Stimulated activated CD4-positive, alpha-beta T cell treated with anti-CD3 and anti-CD28 coated beads, TNF-alpha, amount 100 ng/mL, for 24 hours (primary cell): ENCODE measurements at regions not wholly inside any gene's neighbourhood (a gene's known extent, or its start where the extent isn't known, plus 50 kb on each side); places are given as distances from the start of the nearest gene placed in this dataset.

ENCODE experiments used
- DNase-seq, 3 experiments: peaks; one replicate each; pipeline ENCODE4 v3.0.0-alpha.2; 2020; ENCODE audit warnings: low read depth in 3 of 3

DNA sequence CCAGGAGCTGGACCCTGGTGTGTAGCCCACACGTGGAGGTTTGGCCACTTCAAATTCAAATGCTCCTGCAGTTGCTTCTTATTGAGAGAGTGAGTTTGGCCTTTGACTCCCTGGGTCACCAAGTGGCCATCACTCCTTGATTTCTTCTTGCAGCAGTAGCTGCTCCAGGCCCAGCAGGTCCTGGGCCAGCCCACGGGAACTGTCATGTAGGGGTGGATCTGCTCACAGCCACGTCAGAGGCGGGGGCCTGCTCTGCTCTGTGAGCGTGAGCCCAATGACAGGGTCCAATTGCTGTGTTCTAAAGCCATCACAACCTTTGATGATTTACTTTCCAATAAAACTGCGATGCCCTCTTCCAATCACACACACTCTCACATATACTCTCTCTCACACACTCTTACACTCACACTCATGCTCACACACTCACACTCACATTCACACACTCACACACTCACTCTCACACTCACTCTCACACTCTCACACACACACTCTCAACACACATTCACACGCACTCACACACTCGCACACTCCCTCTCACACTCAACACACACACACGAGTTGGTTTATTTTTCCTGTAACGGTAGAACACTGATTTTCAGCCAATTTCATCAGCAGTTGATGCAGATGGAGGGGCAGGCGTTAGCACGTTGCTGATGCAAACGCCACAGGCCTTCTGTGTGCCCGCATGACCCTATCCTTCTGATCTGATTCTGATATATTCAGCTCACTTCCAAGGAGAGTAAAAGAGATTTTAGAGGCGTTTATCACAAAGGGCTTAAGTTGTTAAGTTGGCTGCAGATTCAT, 210.7 kb upstream of the PPP2R2D start:
- DNase-seq, result no peak

DNA sequence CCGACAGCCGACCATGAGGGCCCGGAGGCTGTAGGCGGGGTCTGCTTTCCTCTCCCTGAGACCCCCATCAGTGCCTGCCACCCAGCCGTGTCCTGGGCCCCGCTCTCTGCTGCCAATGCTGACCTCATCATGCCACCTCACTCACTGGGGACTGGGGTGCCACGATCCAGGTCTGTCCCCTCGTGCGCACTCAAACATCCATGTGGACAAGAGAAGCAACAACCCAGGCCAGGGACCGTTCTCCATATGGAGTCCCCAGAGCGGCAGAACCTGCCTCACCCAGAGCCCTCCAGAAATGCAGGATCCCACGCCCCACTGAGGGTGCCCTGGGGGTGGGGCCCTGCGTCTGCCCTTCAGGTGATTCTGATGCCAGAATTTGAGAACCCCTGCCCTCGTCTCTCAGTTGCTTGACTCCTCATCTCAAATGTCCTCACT, 210.0 kb upstream of the PPP2R2D start:
- no peak for DNase-seq

DNA sequence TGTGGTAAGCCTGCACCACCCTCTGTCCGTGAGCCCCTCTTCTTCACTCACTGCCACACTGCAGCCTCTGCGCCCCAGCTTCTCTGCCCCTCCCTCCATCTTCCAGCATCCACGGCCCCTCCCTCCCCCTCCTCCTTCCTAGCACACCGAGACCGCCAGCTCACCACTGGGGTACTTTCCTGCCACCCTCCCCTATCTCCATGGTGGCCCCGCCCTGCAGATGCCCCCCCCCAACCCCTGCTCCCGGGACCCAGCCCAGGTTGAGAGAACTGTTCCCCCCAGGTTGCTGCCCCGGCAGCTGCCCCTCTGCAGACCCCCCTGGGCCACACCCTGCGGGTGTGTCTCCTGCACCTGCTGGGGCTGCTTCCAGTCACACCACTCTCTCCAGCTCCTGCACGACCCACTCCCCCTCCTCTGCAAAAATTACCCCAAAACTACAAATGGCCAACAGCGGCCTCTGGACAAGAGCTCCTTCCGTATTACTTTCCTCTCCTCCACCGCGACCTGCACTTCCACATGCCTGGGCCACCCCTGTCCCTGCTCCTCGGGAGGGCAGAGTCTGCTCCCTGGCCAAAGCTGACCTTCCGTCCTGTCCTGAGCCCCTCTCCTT, 209.2 kb upstream of the PPP2R2D start:
- DNase-seq, result no peak

DNA sequence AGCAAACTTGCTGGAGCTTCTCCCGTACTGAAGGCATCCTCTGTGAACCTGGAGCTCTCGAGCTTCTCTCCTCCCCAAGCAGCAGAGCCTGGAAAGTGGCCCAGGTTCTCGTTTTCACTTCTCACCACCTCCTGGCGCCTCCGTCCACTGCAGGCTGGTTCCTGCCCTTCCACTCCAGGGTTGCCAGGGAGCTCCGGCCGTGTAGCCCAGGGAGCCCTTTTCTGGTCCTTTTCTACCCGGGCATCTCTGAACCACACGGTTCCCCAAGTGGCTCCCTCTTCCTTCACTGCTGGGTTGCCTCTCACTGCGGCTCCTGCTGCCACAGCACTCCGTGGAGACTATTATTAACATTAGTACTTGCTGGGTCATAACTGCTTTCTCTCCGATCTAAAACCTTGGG, 208.6 kb upstream of the PPP2R2D start:
- DNase-seq, result no peak

DNA sequence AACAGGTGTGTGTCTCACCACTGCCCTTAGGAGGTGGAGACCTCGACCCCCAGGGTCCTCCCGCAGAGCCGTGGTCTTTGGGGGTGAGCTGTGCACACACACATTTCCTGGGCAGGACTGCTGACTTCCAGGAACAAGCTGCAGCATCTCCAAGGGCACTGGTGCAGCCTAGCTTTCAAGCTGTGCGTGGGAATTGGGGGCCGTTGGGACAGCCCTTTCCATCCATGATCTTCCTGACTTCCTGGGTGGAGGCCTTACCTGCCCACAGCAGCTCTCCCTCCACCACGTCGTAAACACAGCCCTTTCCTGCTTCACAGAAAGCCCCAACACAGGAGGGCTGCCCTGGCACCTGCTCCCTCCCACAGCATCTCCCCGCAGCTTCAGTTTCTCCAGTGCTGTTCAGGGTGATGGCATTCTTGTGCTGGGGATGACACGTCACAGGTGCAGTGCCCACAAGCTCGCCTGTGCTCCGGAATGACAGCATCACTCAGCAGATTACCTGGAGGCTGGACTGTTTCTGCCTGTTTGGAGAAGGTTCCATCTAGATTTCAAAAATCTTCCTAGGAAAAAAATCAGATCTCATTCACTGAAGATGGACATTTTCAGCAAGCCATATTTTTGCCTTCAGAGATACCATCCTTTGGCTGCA, 208.0 kb upstream of the PPP2R2D start:
- DNase-seq, result no peak

DNA sequence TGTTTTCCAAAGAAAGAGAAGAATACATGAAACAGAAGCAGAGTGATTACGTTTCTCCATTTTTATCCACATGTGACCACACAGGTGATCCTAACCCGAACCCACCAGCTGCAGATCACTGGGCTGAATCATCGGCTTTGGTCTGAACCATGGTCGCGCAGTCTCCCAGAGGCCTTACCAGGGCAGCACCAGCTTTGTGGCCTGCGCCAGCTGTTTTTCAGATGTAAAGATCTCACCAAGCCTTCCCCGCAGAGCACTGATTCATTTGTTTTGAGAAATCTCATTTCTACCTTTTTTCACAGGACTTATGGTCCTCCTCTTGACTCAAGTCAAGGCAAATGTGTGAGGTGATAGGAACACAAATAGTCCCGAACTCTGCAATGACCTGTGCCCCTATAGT, 207.0 kb upstream of the PPP2R2D start:
- DNase-seq, result no peak

DNA sequence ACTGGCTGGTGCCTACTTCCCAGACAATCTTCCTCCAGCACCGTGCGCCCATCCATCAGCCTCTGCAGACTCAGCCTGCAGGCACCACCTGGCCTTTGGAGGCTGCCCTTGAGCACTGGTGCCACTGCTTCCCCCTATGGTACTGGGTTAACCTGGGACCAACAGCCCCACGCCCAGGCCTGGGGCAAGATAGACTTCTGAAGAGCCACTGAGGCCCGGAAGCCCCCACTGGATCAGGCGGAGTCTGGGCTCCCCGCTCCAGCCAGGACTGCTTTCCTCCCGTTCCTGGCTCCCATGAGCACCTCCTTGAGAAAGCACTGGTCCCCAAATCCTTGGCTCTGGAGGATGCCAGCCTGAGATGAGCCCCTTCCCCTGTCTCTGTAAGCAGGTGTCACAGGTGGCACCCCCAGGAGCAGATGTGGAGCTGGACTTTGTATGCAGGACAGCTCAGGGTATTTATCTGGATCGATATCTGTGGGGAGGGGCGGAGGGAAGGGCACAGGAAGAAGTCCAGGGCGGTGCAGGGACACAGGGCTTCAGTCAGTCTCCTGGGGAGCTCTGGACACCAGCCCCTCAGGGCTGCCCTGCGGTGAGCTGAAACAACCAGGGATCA, 206.5 kb upstream of the PPP2R2D start:
- no peak for DNase-seq

DNA sequence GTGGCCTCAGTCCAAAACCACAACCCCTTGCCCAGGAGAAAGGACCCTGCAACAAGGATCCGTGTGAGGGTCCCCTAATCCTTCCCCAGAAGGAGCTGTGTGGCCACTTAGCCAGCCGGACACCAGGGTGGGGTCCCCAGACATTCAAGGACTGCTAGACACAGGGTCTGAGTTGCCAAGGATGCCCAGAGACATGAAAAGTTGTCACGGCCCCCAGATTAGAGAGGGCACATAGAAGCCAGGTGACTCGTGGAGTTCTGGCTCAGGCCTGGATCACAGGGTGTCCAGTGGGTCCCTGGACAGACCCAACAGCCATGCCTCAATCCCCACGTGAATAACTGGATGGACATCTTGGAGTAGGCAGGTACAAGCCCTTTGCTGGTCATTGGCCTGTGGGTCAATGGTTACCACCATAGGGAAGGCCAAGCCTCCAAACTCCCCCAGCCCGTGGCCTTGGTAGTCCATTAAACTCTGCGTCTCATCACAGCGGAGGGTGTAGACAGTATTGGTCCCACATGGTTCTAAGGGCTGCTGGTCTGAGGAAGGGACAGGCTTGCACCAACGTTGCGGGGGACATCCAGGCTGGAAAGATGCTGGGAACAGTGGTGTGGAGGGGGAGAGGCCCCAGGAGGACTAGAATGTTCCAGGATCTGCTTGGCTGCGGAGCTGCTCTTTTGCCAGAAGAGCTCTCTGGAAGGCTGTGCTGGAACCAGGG, 205.9 kb upstream of the PPP2R2D start:
- DNase-seq, result no peak

DNA sequence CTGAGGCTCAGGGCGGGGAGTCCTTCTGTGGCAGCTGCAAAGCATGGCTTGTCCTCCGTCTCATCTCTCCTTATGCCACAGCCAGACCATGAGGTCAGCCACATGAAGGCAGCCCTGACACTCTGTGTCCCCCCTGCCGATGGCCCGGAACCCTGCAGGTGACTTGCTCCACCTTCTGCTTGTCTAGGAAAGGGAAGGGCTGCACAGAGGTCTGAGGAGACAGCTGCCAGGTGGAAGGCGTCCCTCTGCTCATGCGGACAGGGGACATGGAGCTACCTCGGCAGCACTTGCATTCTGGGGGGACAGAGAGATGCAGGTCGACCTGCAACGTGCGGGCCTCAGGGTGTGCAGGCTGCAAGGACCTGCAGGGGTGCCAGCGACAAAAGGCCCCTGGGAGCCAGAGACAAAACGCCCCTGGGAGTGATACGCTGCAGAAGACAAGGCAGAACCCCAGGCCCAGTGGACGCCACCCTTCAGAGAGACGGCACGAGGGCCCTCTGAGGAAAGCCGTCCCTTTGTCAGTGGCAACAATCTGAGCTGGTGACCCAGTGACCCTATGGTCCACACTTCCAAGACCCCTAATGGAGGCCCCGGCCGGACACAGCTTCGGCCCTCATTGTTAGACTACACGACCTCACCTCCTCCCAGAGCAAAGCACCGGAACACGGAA, 205.2 kb upstream of the PPP2R2D start:
- DNase-seq, result no peak

DNA sequence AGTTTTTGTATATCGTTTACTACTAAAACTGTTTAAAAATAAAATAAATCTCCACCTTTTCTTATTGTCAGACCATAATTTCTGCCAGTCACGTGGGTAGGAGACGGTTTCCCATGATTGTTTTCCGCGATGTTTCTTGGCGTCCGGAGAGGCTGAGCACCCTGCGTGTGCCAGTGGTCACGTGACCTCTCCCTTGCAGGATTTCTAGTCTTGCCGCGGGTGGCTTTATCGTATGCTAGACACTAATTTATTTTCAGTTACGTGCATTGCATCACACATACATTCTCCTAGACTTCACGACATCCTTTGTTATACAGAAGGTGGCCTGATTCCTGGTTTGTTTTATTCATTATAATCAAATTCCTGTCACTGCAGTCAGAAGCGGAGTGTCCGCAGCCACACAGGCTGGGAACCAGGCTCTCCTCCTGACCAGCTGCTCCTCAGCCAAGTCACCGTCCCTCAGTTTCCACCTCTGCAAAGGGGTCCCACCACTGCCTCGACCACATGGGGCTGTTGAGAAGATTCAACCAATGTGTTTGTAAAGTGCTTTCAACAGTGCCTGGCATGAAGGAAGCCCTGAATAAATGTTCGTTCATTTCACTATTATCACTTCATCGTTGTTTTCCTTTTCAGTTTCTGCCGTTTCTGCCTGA, 203.2 kb upstream of the PPP2R2D start:
- DNase-seq, result no peak

DNA sequence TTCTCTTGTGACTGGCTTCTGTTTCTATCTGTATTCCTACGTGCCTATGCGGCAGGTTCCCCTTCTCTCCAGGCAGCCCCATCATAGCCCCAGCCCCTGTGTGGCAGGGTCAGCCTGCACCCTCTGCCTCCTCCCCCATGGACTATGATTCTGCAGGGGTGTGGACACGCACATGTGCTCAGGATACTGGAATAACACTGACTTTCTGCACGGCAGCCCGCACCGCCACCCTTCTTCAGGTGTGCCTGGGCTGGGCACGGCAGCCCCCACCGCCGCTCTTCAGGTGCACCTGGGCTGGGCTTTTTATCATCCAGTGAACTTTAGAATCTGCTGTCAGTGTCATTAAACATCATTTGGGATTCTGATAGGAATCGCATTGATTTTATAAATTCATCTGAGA, 202.6 kb upstream of the PPP2R2D start:
- no peak for DNase-seq

DNA sequence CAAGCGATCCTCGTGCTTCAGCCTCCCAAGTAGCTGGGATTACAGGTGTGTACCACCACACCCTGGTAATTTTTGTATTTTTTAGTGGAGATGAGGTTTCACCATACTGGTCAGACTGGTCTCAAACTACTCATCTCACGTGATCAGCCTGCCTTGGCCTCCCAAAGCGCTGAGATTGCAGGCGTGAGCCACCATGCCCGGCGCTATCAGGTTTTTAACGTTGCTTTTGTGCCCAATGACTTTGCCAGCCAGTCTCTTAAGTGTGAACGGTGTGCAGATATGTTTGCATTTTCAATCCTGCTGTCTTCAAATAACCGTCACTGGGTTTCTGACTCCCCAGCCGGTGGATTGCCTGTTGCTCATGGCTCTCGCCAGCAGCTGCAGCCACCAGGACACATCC, 201.8 kb upstream of the PPP2R2D start:
- no peak for DNase-seq

DNA sequence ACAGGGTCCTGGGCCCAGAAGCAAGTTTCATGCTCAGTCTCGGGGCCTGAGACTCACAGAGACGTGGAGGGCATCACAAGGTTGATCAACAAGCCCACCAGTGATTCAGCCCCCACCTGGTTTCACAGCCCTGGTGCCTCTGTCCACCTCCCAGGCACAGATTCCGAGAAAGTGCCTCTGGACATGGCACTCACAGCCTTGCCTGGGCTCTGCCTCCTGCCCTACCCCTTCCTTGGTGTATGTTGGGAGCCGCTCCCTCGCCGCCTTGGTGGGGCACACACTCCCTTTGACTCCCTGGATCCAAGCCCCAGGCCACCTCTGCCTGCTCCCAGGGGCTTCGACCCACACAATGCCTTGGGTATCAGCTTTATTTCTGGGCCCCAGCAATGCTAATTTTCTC, 200.8 kb upstream of the PPP2R2D start:
- DNase-seq, result no peak

DNA sequence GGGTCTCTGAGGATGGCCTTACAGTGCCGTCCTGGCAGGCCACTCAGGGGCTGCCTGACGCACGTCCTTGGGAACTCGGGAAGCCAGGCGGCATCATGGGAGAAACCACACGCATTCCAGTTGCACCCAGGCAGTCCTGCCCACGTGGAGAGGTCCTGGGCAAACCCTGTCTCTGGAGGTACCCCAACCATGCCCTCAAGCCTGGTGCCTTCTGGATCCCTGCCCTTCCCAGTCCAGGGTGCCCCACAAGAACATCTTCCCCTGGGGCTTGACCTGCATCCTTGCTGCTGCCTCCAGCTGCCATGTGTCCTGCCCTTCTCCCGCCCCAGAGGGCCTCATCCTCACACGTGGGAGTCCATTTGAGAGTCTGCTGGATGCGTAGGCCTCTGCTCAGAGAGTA, 200.3 kb upstream of the PPP2R2D start:
- no peak for DNase-seq

DNA sequence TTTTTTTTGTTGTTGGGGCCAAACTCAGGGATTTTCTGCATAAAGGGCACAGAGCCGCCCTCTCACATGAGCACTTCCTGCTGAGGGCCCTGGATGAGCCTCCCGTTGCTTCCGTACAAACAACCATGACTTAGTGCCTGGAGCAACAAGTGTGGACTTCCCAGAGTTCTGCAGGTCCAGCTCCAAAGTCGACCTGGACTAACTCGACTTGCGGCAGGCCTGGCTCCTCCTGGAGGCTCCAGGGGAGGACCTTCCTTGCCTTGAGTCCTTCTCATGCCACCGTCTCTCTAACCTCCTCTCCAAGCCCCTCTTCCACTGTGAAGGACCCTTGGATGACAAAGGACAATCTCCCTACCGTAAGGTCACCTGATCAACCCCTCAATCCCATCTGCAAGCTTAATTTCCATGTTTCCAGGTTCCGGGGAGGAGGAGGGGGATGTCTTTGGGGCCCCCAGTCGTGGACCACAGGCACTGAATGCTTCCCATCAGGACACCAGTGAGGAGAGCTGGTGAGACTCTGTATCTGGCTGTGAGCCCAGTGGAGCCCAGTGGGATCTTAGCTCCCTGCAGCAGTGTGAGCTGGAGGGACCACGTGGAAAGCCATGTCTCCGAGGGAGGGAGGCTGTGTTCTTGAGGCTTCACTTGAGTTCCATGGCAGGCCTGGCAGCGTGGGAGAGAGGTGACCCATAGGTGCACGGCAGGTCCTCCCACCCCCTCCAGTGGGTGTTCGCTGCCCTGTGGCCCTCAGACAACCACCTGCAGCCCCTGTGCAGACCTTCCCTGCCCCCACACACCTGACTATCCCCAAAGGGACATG, 199.5 kb upstream of the PPP2R2D start:
- no peak for DNase-seq

DNA sequence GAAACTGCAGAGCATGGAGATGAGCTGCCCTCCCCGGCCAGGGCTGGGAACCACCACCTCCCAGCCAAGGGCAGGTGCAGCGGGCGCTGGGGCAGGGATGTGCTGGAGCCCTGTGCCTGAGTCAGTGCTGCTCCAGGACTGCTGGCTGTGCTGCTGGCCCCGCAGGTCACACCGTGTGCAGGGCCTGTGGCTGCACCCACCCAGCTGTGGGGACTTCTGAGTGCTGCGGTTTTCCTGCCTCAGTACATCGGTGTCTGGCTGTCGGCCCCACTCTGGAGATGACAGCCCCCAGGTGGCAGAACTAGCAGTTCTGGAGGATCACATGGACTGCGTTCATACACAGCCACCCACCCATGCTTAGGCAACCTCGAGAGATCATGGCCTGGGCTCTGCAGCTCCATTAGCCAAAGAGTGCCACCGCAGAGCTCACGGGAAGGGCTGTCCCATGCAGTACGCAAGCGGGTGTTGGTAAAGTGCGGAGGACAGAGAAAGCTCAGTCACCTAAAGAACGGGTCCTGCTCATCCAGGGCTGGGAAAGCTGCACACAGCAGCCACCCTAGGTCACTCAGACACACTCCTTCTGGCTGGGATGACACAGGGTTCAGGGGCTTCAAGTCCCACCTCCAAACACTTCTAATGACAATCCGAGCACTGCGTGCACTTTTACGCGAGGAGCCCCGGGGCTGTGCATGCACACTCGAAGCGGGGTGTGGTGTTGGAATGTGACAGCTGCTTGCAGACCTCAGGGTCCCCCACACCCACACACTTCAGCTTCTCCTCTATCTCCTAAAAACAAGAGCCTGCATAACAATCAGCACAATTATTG, 198.1 kb upstream of the PPP2R2D start:
- DNase-seq, result no peak

DNA sequence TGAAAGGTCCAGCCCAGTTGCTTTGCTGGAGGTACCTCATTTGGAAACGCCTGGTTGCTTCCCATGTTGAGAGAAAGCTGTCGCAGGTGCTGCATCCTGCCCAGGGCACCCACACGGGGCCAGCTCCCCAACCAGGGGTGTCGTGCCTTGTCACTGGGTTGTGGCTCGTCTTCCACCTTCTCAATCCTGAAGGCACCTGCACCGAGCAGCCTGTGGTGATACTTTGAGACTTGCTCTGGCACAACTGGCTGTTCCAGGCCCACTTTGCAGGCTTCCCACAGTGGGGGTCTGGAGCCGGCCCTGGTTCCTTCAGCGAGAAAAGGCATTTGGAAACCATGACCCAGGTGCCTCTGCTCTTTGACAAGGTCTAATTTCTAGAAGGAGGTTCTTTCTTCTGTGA, 197.3 kb upstream of the PPP2R2D start:
- no peak for DNase-seq

DNA sequence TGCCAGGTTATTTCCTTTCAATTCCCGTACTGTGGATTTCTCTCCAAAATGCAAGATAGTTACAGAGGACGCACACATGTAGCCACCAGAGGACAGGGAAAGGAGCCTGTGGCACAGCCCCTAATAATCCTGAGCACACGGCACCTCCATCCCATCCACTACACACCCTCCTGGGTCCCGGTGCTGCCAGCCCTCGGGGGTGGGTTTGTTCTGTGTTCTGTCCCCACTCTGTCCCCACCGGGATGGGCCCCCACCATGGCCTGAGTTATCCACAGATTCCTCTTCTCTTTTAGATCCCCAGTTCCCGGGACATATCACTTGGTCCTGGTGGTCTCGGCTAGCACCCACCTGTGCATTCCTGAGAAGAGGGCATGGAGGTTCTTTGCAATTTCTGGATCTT, 196.9 kb upstream of the PPP2R2D start:
- no peak for DNase-seq

DNA sequence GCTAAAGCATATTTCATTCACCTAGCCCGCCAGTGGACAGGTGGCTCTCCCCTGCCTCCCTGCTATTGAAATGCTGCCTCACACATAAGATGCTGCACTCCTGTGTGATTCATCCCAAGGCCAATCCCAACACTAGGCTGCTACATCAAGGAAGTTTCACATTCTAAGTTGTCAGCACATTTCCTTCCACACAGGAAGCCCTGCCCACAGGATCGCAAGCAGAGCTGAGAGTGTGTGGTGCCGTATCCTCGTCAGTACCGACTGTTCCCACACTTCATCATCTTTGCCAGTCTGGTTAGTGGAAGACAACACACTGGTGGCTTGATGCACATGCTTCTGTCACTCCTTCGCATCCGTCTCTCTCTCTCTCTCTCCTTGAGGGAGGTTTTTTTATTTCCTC, 194.3 kb upstream of the PPP2R2D start:
- DNase-seq, result no peak
